RKO (cell line): ENCODE measurements at regions not wholly inside any gene's neighbourhood (a gene's known extent, or its start where the extent isn't known, plus 50 kb on each side); places are given as distances from the start of the nearest gene placed in this dataset.

Experiments used
- DNase-seq: peaks from one replicate; pipeline ENCODE4 v3.0.0-alpha.2; 2016; ENCODE audit warnings: low spot score

GRCh38 chr2:200054681-200055468, 99.5 kb downstream of the MAIP1 start:
- no peak for DNase-seq

- no peak for DNase-seq
These were observed 100.7 kb downstream of the MAIP1 start for GRCh38 chr2:200056105-200056504.

GRCh38 chr2:200063155-200063554, 107.8 kb downstream of the MAIP1 start:
- no peak for DNase-seq

DNA sequence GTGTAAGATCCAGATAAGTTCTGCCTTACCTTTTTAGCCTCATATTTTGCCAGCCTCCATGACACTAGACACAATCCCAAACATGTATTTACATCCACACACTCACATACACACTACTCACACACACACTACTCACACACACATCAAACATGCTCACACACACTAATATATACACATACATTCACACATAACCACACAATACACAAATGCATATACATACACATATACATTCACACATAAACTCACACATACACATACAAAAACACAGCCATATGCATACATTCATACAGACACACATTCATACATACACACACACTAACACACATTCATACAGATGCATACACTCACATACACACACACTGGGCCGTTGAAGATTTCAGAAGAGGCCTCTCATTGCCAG, 109.5 kb downstream of the MAIP1 start:
- DNase-seq, result no peak

DNA sequence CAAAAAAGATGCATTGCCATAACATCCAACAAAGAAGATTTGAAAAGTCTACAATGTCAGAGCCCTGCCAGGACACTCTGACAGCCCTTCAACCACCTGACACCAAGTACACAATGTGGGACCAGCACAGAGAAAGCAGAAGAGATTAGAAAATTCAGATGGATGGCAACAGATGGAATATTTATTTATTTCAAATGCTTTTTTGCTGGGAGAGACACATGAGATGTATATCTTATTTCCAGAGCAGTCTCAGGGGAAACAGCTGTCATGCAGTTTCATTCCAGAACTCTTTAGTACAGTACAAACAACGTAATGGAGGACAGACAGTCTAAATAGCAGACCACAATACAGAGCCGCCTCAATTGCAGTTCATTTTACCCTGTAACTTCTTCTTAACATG, 110.1 kb downstream of the MAIP1 start:
- no peak for DNase-seq

GRCh38 chr2:200066417-200066816, 111.0 kb downstream of the MAIP1 start:
- no peak for DNase-seq

GRCh38 chr2:200068642-200069041, 113.3 kb downstream of the MAIP1 start:
- DNase-seq, result no peak

GRCh38 chr2:200077210-200077650, 121.8 kb downstream of the MAIP1 start:
- DNase-seq, result no peak

GRCh38 chr2:200077838-200078237, 122.5 kb downstream of the MAIP1 start:
- DNase-seq, result no peak

DNA sequence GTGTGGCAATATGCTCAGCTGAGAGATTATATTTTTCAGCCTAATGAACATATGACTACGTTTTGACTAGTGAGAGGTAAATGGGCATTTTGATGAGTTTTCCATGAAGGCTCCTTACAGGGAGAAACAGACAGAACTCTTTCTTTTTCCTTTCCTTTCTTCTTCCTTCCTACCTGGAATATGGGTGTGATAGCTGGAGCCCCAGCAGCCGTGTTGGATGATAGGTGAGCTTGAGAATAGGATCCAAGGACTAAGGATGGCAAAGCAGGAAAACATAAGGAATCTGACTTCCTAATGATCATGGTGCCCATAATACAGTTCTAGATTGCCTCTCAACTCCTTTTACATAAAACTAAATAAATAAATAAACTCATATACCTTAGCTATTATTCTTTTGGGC, 124.0 kb downstream of the MAIP1 start:
- no peak for DNase-seq

DNA sequence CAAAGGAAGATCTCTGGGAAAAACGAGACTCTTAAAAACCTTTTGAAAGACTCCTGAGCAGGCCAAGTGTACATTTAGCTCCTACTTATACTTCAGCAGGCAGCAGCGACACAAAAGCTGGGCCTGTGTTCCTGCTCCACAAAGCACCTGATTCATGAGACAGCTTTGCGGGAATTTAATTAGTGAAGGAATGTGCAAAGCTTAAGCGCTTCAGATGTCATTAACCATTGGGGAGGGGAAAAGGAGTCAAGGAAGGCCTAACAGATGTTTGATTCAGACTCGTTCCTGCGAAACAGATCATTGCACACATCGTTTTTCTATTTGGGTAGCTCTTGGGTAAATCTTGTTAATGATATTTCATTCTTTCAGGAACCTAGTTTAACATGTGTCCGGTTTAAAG, 125.9 kb downstream of the MAIP1 start:
- no peak for DNase-seq

DNA sequence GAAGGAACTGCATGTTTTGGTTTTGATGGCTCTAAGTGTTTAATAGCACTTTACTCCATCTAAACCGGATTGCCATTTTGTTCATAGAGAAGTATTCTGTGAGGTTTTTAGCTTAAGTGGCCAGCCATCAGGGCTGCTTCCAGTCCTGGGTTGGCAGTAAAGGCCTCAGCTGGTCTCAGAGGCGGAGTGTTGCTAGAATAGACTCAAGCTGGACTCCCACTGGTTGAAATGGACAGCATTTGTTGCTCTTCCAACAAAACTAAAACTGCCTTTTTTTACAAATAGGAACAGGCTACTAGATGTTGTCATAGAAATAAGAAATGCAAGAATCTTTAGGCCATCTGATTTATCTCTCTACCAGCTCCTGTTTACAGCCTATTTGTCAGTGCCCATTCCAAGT, 126.4 kb downstream of the MAIP1 start:
- no peak for DNase-seq

GRCh38 chr2:200084036-200084435, 128.7 kb downstream of the MAIP1 start:
- no peak for DNase-seq

GRCh38 chr2:200086911-200087310, 131.5 kb downstream of the MAIP1 start:
- DNase-seq, result no peak

- no peak for DNase-seq
These were observed 132.1 kb downstream of the MAIP1 start for GRCh38 chr2:200087451-200087850.

DNA sequence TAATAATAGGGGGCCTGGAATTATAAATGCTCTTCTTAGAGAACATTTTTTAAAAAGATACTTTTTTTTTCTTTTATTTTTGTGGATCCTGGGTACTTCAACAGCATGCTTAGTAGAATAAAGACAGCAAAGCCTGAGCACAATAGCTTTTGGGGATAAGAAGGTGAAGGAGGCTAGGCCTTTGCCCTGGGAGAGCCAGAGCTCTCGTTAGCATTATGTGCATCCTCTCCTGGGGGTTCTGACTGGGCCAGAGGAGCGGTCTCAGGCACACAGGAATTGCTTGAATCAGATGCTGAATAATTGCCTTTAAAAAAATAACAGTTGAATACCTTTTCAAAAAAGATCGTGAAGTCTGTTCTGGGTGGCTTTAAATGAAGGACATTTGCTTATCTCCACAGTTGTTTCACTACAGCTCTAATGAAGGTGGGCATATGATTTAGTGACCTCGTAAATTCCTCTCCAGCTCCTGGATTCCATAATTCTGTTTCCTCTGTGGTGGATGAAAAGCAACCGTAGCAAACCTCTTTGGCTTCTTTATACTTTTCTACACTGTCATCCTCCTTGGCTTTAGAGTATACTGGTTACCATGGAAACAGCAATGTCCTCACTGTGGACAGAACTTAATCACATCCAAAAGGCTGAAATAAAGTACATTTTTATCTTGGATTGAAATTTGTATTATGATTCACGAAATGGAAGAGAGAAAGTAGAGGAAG, 133.8 kb downstream of the MAIP1 start:
- DNase-seq, result no peak

- DNase-seq, result no peak
These were observed 134.4 kb downstream of the MAIP1 start for GRCh38 chr2:200089756-200090109.

DNA sequence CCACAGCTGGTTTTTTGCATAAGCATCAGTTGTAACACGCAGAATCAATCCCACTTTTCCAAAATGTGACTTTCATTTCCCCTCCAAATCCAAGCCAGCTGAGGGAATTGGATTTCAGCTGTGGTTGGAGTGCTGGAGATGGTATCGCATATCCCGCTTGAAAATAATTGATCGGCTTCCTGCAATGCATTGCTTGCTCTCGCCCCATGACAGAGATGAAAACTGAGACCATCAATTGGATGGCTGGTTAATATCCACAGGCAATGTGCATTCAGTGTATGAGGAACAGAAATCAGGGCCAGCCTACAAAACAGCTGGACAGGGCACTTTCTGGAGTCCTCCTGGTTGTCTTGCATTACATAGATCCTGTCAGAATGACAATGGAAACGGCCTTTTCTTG, 135.3 kb downstream of the MAIP1 start:
- DNase-seq, result no peak

DNA sequence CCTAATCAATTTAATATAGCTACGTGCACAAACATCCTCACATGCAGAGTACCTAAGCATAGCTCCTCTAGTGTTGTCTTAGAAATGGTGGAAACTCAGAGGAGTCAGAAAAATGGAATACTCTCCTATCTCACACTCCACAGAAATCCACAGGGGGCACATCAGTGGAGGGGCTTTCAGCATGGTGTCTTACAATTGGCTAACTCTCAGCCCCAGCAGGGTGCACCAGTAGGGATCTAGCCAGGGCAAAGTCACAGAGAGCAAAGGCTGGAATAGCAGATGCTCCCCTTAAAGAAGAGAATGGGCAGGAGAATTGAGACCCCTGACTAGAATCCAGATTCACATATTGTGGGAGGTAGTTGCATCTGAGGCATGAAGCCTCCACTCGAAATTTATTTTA, 135.7 kb downstream of the MAIP1 start:
- DNase-seq, result no peak

DNA sequence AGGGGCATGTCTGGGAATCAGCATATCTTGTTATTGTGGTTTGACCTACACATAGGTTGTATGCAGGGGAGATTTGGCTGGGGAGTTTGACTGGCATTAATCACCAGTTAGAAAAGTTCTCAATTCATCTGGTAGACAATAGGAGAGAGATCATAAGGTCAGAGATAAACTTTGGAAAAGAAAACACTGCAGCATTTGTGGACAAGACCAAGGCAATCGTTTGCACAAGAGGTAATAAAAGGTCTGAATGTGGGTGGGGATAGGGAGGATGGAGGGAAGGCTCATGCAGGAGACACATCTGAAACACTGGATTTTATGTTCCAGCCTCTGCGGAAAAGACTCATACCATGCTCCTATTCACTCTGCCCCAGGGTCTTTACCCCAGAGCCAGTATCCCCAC, 136.9 kb downstream of the MAIP1 start:
- DNase-seq, result no peak

- DNase-seq, result no peak
These were observed 140.1 kb downstream of the MAIP1 start for GRCh38 chr2:200095436-200095835.

GRCh38 chr2:200099256-200099655, 143.9 kb downstream of the MAIP1 start:
- DNase-seq, result no peak

DNA sequence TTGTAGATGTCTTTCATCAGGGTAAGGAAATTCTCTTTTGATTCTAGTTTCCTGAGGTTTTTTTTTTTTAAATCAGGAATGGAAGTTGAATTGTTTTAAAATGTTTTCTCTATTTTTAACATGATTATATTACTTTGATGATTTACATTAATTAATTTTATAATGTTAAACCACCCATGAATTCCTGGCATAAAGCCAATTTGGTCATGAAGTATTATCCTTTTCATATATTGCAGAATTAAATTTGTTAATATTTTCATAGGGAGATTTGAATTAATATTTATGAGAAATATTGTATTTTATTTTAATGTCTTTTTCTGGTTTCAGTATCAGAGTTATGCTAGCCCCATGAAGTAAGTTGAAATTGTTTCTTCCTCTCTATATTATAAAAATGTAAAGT, 144.6 kb downstream of the MAIP1 start:
- DNase-seq, result no peak

GRCh38 chr2:200101922-200102321, 146.5 kb downstream of the MAIP1 start:
- DNase-seq, result no peak
